HEK293 (cell line): ENCODE measurements at regions not wholly inside any gene's neighbourhood (a gene's known extent, or its start where the extent isn't known, plus 50 kb on each side); places are given as distances from the start of the nearest gene placed in this dataset.

ENCODE experiments used
- CTCF ChIA-PET: fragments of 350-600 bp; formaldehyde crosslinking; extraction: SDS; loops from one replicate; lab custom pipeline; 2021; ENCODE audit warnings: antibody characterized with exemption; lab: Yijun Ruan, JAX
- POLR2A ChIA-PET: fragments of 300-600 bp; formaldehyde crosslinking; extraction: SDS; loops from one replicate; lab custom pipeline; 2020; ENCODE audit warnings: antibody characterized with exemption, inconsistent platforms; lab: Yijun Ruan, JAX
- H3K27ac ChIP-seq: fragments of 200-500 bp; sonication (Bioruptor generic); 2 replicates; pipeline ENCODE4 v1.5.1; 2014; ENCODE audit warnings: low read depth, low read length, control low read depth, inconsistent platforms; ENCODE audit errors: extremely low read depth
- H3K36me3 ChIP-seq, 2 experiments: fragments of 200-500 bp in 1 of 2; sonication (Bioruptor generic) in 1 of 2; 1 replicate in 1 of 2; 2 replicates in 1 of 2; pipeline ENCODE4 v1.5.1; 2014 to 2017; ENCODE audit warnings: inconsistent platforms in 2 of 2, low read length in 2 of 2; ENCODE audit not compliant: control insufficient read depth in 2 of 2, insufficient read depth in 1 of 2
- H3K4me1 ChIP-seq: fragments of 200-500 bp; sonication (Bioruptor generic); 2 replicates; pipeline ENCODE4 v1.5.1; 2014; ENCODE audit warnings: mild to moderate bottlenecking, low read length, inconsistent platforms; ENCODE audit not compliant: control insufficient read depth, insufficient read depth
- H3K4me3 ChIP-seq: 2 replicates; pipeline ENCODE4 v1.5.1; 2011; ENCODE audit warnings: low read depth, mild to moderate bottlenecking, control low read depth, low read length, moderate library complexity
- H3K9me3 ChIP-seq: fragments of 200-500 bp; sonication (Bioruptor generic); 2 replicates; pipeline ENCODE4 v1.5.1; 2014; ENCODE audit warnings: low read depth, low read length, inconsistent platforms; ENCODE audit not compliant: control insufficient read depth, insufficient read depth
- KLF16 ChIP-seq: fragments of 450-650 bp; formaldehyde crosslinking; IDR thresholded peaks from 2 replicates; pipeline ENCODE4 v1.5.1; 2017; ENCODE audit warnings: missing biosample characterization, missing genetic modification characterization
- KLF9 ChIP-seq: fragments of 450-650 bp; formaldehyde crosslinking; IDR thresholded peaks from 2 replicates; pipeline ENCODE4 v1.5.1; 2016; ENCODE audit warnings: missing biosample characterization, missing genetic modification characterization, low read depth
- MEIS1 ChIP-seq: sonication (generic); formaldehyde crosslinking; IDR thresholded peaks from 2 replicates; pipeline ENCODE4 v1.8.1; 2022; ENCODE audit warnings: missing genetic modification reagents, mild to moderate bottlenecking, borderline replicate concordance
- PATZ1 ChIP-seq: fragments of 450-650 bp; formaldehyde crosslinking; IDR thresholded peaks from 2 replicates; pipeline ENCODE4 v1.5.1; 2016; ENCODE audit warnings: missing biosample characterization, missing genetic modification characterization
- SCRT2 ChIP-seq: fragments of 450-650 bp; formaldehyde crosslinking; IDR thresholded peaks from 2 replicates; pipeline ENCODE4 v1.5.1; 2016; ENCODE audit warnings: missing biosample characterization, missing genetic modification characterization
- TCF7L2 ChIP-seq: IDR thresholded peaks from 2 replicates; pipeline ENCODE4 v1.6.1; 2011; ENCODE audit warnings: low read depth, mild to moderate bottlenecking, inconsistent platforms, low read length, moderate library complexity, borderline replicate concordance
- ZBTB1 ChIP-seq: fragments of 450-650 bp; formaldehyde crosslinking; IDR thresholded peaks from 2 replicates; pipeline ENCODE4 v1.5.1; 2016; ENCODE audit warnings: missing biosample characterization, missing genetic modification characterization
- ZBTB44 ChIP-seq: fragments of 450-650 bp; IDR thresholded peaks from 2 replicates; pipeline ENCODE4 v1.5.1; 2018; ENCODE audit warnings: missing biosample characterization, mild to moderate bottlenecking, missing genetic modification characterization
- ZFP37 ChIP-seq: fragments of 450-650 bp; formaldehyde crosslinking; IDR thresholded peaks from 2 replicates; pipeline ENCODE4 v1.5.1; 2016; ENCODE audit warnings: missing biosample characterization, missing genetic modification characterization
- ZIC2 ChIP-seq: fragments of 450-650 bp; formaldehyde crosslinking; IDR thresholded peaks from 2 replicates; pipeline ENCODE4 v1.5.1; 2016; ENCODE audit warnings: missing biosample characterization, missing genetic modification characterization
- ZNF174 ChIP-seq: fragments of 450-650 bp; formaldehyde crosslinking; IDR thresholded peaks from 2 replicates; pipeline ENCODE4 v1.5.0; 2017; ENCODE audit warnings: missing biosample characterization, mild to moderate bottlenecking, missing genetic modification characterization
- ZNF221 ChIP-seq: fragments of 450-650 bp; formaldehyde crosslinking; IDR thresholded peaks from 2 replicates; pipeline ENCODE4 v1.5.1; 2017; ENCODE audit warnings: missing biosample characterization, missing genetic modification characterization, borderline replicate concordance
- ZNF280C ChIP-seq: fragments of 450-650 bp; formaldehyde crosslinking; IDR thresholded peaks from 2 replicates; pipeline ENCODE4 v1.5.1; 2016; ENCODE audit warnings: missing biosample characterization, missing genetic modification characterization
- ZNF292 ChIP-seq: fragments of 450-650 bp; formaldehyde crosslinking; IDR thresholded peaks from 2 replicates; pipeline ENCODE4 v1.5.1; 2016; ENCODE audit warnings: low read depth, missing biosample characterization, missing genetic modification characterization, borderline replicate concordance
- ZNF324 ChIP-seq: fragments of 450-650 bp; formaldehyde crosslinking; IDR thresholded peaks from 2 replicates; pipeline ENCODE4 v1.5.1; 2016; ENCODE audit warnings: missing biosample characterization, missing genetic modification characterization
- ZNF362 ChIP-seq: fragments of 450-650 bp; formaldehyde crosslinking; IDR thresholded peaks from 2 replicates; pipeline ENCODE4 v1.5.1; 2016; ENCODE audit warnings: missing biosample characterization, missing genetic modification characterization
- ZSCAN16 ChIP-seq: fragments of 450-650 bp; formaldehyde crosslinking; IDR thresholded peaks from 2 replicates; pipeline ENCODE4 v1.5.1; 2016; ENCODE audit warnings: missing biosample characterization, missing genetic modification characterization
- ZSCAN18 ChIP-seq: fragments of 450-650 bp; formaldehyde crosslinking; IDR thresholded peaks from 2 replicates; pipeline ENCODE4 v1.5.1; 2016; ENCODE audit warnings: missing biosample characterization, missing genetic modification characterization
- ZSCAN5A ChIP-seq: fragments of 450-650 bp; formaldehyde crosslinking; IDR thresholded peaks from 2 replicates; pipeline ENCODE4 v1.5.1; 2016; ENCODE audit warnings: missing biosample characterization, missing genetic modification characterization

GRCh38 chr19:30745476-30745985, 373.3 kb downstream of the ZNF536 start (continued):
- no peak for TF ChIP-seq ZNF292 (tag by site-specific recombination)
- TF ChIP-seq ZSCAN5A (tag by site-specific recombination), result no peak
- TF ChIP-seq ZSCAN18 (tag by site-specific recombination), result no peak

GRCh38 chr19:30744741-30745475, 372.7 kb downstream of the ZNF536 start:
- POLR2A ChIA-PET, result no interaction called here
- Histone ChIP-seq H3K36me3 (no peaks in the 10 kb centered on the region), H3K4me1 (no peaks in the 10 kb centered on the region), H3K4me3 (no peak overlapping the region), H3K27ac (no peak overlapping the region), H3K9me3 (peaks cover 3% of the 10 kb centered on the region)
- CTCF ChIA-PET, result interaction anchor here (0.6 to 1.2 kb wide), 2 partner anchors 39 to 95 kb away, joined by 3 to 5 read pairs; no protein-coding TSS in a partner anchor
- TF ChIP-seq SCRT2 (tag by site-specific recombination) (no peak), ZBTB44 (tag by site-specific recombination) (no peak), PATZ1 (tag by site-specific recombination) (no peak), ZNF174 (tag by site-specific recombination) (no peak), ZNF324 (no peak), TCF7L2 (no peak), ZNF280C (tag by site-specific recombination) (no peak), ZBTB1 (tag by site-specific recombination) (no peak), ZIC2 (tag by site-specific recombination) (no peak), ZNF362 (tag by site-specific recombination) (no peak), KLF9 (no peak), ZFP37 (tag by site-specific recombination) (no peak), MEIS1 (CRISPR knock-in tag) (no peak), ZNF221 (tag by site-specific recombination) (no peak), KLF16 (tag by site-specific recombination) (no peak), ZSCAN16 (tag by site-specific recombination) (no peak)
